IMR-90 (cell line): ENCODE measurements at regions not wholly inside any gene's neighbourhood (a gene's known extent, or its start where the extent isn't known, plus 50 kb on each side); places are given as distances from the start of the nearest gene placed in this dataset.
"Not testable (repeated sequence)": the region's sequence is repeated elsewhere in the genome, so short reads cannot be mapped to it uniquely, and the experiment has no call there.

Experiments
- ATAC-seq: fragments of 200-7000 bp; cut with Tn5 transposase; 2 replicates; pipeline ENCODE4 v1.9.1; 2020; ENCODE audit warnings: low read depth, mild to moderate bottlenecking, moderate library complexity
- BruUV-seq: library from RNA; stranded (reverse); fragments of 400-500 nt; replicated peaks from 2 replicates; lab custom pipeline; 2021; lab: Mats Ljungman, UMichigan
- CTCF ChIA-PET: fragments of 300-600 bp; formaldehyde crosslinking; extraction: SDS; loops from one replicate; lab custom pipeline; 2021; ENCODE audit warnings: antibody characterized with exemption; lab: Yijun Ruan, JAX
- POLR2A ChIA-PET: fragments of 300-600 bp; sonication (Branson Sonifier 250); formaldehyde crosslinking; loops from one replicate; lab custom pipeline; 2022; ENCODE audit warnings: antibody characterized with exemption; ENCODE audit not compliant: unreplicated experiment; lab: Charles Lee
- DNase-seq: peaks from one replicate; pipeline ENCODE4 v3.0.0; 2013
- H2AFZ ChIP-seq: replicated peaks from 2 replicates; pipeline ENCODE3; 2013; ENCODE audit warnings: low read length, mild to moderate bottlenecking; ENCODE audit not compliant: poor library complexity
- H2AK5ac ChIP-seq: 2 replicates; pipeline ENCODE4 v1.6.1; 2013; ENCODE audit warnings: low read depth, low read length, inconsistent platforms
- H2AK9ac ChIP-seq: replicated peaks from 2 replicates; pipeline ENCODE3; 2013; ENCODE audit warnings: mild to moderate bottlenecking, low read depth, low read length, moderate library complexity; ENCODE audit not compliant: poor library complexity
- H2BK120ac ChIP-seq: 2 replicates; pipeline ENCODE4 v1.6.1; 2013; ENCODE audit warnings: low read depth, low read length, inconsistent platforms
- H2BK15ac ChIP-seq: 3 replicates; pipeline ENCODE4 v1.6.1; 2013; ENCODE audit warnings: low read depth, low read length, inconsistent platforms
- H2BK20ac ChIP-seq: 2 replicates; pipeline ENCODE4 v1.6.1; 2013; ENCODE audit warnings: low read depth, mild to moderate bottlenecking, inconsistent platforms, low read length, moderate library complexity
- H2BK5ac ChIP-seq: 2 replicates; pipeline ENCODE4 v1.6.1; 2013; ENCODE audit warnings: mild to moderate bottlenecking, low read depth, low read length, inconsistent platforms; ENCODE audit not compliant: poor library complexity, severe bottlenecking
- H3K14ac ChIP-seq: replicated peaks from 2 replicates; pipeline ENCODE4 v1.6.1; 2013; ENCODE audit warnings: low read depth, low read length, inconsistent platforms
- H3K18ac ChIP-seq: 2 replicates; pipeline ENCODE4 v1.6.1; 2013; ENCODE audit warnings: low read depth, low read length, control low read depth
- H3K23ac ChIP-seq: 2 replicates; pipeline ENCODE4 v1.6.1; 2013; ENCODE audit warnings: low read depth, low read length, inconsistent platforms
- H3K27ac ChIP-seq: 2 replicates; pipeline ENCODE4 v1.5.1; 2013; ENCODE audit warnings: mild to moderate bottlenecking, control low read depth, low read length; ENCODE audit not compliant: insufficient read depth
- H3K27me3 ChIP-seq: 2 replicates; pipeline ENCODE4 v1.6.1; 2013; ENCODE audit warnings: low read length; ENCODE audit not compliant: control insufficient read depth, insufficient read depth
- H3K36me3 ChIP-seq: 2 replicates; pipeline ENCODE4 v1.6.1; 2013; ENCODE audit warnings: low read length, mixed read lengths; ENCODE audit not compliant: control insufficient read depth, insufficient read depth
- H3K4ac ChIP-seq: 2 replicates; pipeline ENCODE4 v1.6.1; 2013; ENCODE audit warnings: low read depth, low read length, inconsistent platforms
- H3K4me1 ChIP-seq: 2 replicates; pipeline ENCODE4 v1.6.1; 2013; ENCODE audit warnings: low read length, mixed read lengths; ENCODE audit not compliant: control insufficient read depth, insufficient read depth
- H3K4me2 ChIP-seq: 2 replicates; pipeline ENCODE4 v1.6.1; 2013; ENCODE audit warnings: low read depth, mild to moderate bottlenecking, control low read depth, low read length, moderate library complexity
- H3K4me3 ChIP-seq: 2 replicates; pipeline ENCODE4 v1.5.1; 2013; ENCODE audit warnings: low read depth, mild to moderate bottlenecking, control low read depth, low read length, moderate library complexity; ENCODE audit not compliant: insufficient read depth
- H3K56ac ChIP-seq: 2 replicates; pipeline ENCODE4 v1.6.1; 2013; ENCODE audit warnings: low read length, inconsistent platforms; ENCODE audit not compliant: insufficient read depth; ENCODE audit errors: extremely low read depth
- H3K79me1 ChIP-seq, 2 experiments: 2 replicates each; pipeline ENCODE4 v1.6.1; 2013; ENCODE audit warnings: low read length in 2 of 2, inconsistent platforms in 1 of 2, low read depth in 1 of 2
- H3K9ac ChIP-seq: 2 replicates; pipeline ENCODE4 v1.6.1; 2013; ENCODE audit warnings: low read depth, low read length, control low read depth
- H3K9me1 ChIP-seq: 2 replicates; pipeline ENCODE4 v1.6.1; 2013; ENCODE audit warnings: low read length, inconsistent platforms; ENCODE audit not compliant: insufficient read depth
- H3K9me3 ChIP-seq: 2 replicates; pipeline ENCODE4 v1.6.1; 2013; ENCODE audit warnings: low read length; ENCODE audit not compliant: control insufficient read depth, insufficient read depth
- H4K20me1 ChIP-seq: 2 replicates; pipeline ENCODE4 v1.6.1; 2013; ENCODE audit warnings: low read length, inconsistent platforms; ENCODE audit not compliant: insufficient read depth
- H4K5ac ChIP-seq: 2 replicates; pipeline ENCODE4 v1.6.1; 2013; ENCODE audit warnings: mild to moderate bottlenecking, low read depth, low read length, control low read depth
- H4K8ac ChIP-seq, 2 experiments: 2 replicates each; pipeline ENCODE4 v1.6.1; 2013; ENCODE audit warnings: low read depth in 2 of 2, low read length in 2 of 2, control low read depth in 1 of 2, inconsistent platforms in 1 of 2
- H4K91ac ChIP-seq: 2 replicates; pipeline ENCODE4 v1.6.1; 2013; ENCODE audit warnings: low read depth, low read length, inconsistent platforms; ENCODE audit not compliant: insufficient read depth
- WGBS, 2 experiments: methylation state at CpG; one replicate each; pipeline versions ENCODE4 v1.1.5 to v1.1.7; 2013; ENCODE audit warnings: missing lambda C conversion rate in 2 of 2; ENCODE audit not compliant: insufficient read length in 1 of 2; ENCODE audit errors: extremely low coverage in 2 of 2; 5-methylcytosine and 5-hydroxymethylcytosine counted together
- dilution Hi-C: fragments of 300-500 bp; cut with HindIII; formaldehyde crosslinking; loops from one replicate; pipeline ENCODE4 v1.14.3; 2018; ENCODE audit warnings: low sequenced_read_pairs; ENCODE audit not compliant: unreplicated experiment
- in situ Hi-C: fragments of 300-500 bp; cut with MboI; formaldehyde crosslinking; loops from 3 replicates; pipeline ENCODE4 v1.14.3; 2019; ENCODE audit warnings: low sequenced_read_pairs, inconsistent platforms, mixed read lengths
- intact Hi-C: fragments of 100-400 bp; cut with micrococcal nuclease; formaldehyde crosslinking; loops from 2 replicates; pipeline ENCODE4 v1.10.0; 2022

- H2BK20ac ChIP-seq, H2AK9ac ChIP-seq, H2AFZ ChIP-seq, H4K8ac ChIP-seq, H4K5ac ChIP-seq, ATAC-seq, H4K20me1 ChIP-seq, H3K4ac ChIP-seq, H3K4me1 ChIP-seq, H3K9ac ChIP-seq, DNase-seq, H3K14ac ChIP-seq, dilution Hi-C loops, H3K79me1 ChIP-seq, H3K18ac ChIP-seq, CTCF ChIA-PET, H3K23ac ChIP-seq, H3K27me3 ChIP-seq, H2BK15ac ChIP-seq, POLR2A ChIA-PET, H3K56ac ChIP-seq, H3K36me3 ChIP-seq, H4K91ac ChIP-seq, H3K4me2 ChIP-seq, H3K9me3 ChIP-seq, H3K4me3 ChIP-seq, H2AK5ac ChIP-seq, in situ Hi-C loops, BruUV-seq: not testable (repeated sequence)
- intact Hi-C loops, result loop anchor here (2.0 kb wide), 1 partner anchor 20 kb away; no protein-coding TSS in a partner anchor
- Histone ChIP-seq H2BK5ac (peak overlapping the region; percentile 70), H3K27ac (peak overlapping the region; percentile 87; the same call in 1 of the 2 replicates), H2BK120ac (0 out of 2 replicates have a peak overlapping the region, but pooled peaks have one; percentile 11), H3K9me1 (peaks cover 12% of the 10 kb centered on the region)
- no CpG with 5 or more reads among the region's 30 CpGs for WGBS, 2 experiments
Observed at GRCh38 chr1:81178431-81179093, 622.2 kb upstream of the ADGRL2 start.
